ENCODE measurements at regions not wholly inside any gene's neighbourhood (a gene's known extent, or its start where the extent isn't known, plus 50 kb on each side); places are given as distances from the start of the nearest gene placed in this dataset.

DNA sequence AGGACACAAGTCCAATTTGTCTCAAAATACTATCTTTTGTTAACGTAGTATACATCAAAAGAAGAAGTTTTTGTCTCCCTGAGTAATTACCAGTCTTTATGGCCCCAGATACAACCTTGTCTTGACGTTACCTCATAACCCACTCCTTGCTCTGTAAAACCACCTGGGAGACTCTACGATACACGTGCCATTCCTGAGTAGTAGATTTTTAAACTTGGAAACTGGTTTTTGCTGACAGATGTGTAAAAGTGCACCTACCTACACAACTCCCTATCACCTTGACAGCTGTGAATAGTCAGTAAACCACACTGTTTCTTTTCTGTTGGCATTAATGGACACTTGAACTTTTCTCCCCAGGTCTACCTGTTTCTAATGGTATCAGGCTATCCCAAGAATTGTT, 51.7 kb upstream of the RARB start:
- ATAC-seq (no peak), DNase-seq (no peak)
- Histone ChIP-seq H3K4me1 (no peaks in the 10 kb centered on the region), H3K27ac (no peak overlapping the region), H3K9me3 (no peaks in the 10 kb centered on the region), H3K36me3 (no peaks in the 10 kb centered on the region), H3K27me3 (no peaks in the 10 kb centered on the region), H3K4me3 (no peak overlapping the region)
- TF ChIP-seq, protein P1, sequence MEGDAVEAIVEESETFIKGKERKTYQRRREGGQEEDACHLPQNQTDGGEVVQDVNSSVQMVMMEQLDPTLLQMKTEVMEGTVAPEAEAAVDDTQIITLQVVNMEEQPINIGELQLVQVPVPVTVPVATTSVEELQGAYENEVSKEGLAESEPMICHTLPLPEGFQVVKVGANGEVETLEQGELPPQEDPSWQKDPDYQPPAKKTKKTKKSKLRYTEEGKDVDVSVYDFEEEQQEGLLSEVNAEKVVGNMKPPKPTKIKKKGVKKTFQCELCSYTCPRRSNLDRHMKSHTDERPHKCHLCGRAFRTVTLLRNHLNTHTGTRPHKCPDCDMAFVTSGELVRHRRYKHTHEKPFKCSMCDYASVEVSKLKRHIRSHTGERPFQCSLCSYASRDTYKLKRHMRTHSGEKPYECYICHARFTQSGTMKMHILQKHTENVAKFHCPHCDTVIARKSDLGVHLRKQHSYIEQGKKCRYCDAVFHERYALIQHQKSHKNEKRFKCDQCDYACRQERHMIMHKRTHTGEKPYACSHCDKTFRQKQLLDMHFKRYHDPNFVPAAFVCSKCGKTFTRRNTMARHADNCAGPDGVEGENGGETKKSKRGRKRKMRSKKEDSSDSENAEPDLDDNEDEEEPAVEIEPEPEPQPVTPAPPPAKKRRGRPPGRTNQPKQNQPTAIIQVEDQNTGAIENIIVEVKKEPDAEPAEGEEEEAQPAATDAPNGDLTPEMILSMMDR (IDR thresholded peaks at IDR 0.05) = no peak
- no peak for TF ChIP-seq POLR2A (IDR thresholded peaks at IDR 0.05)
- WGBS (ENCODE audit: insufficient coverage, low coverage, low lambda C conversion rate, missing lambda C conversion rate) = 36% methylated on average over 4 of the region's 4 CpGs
- intact Hi-C loops (cut with DNase I) = no loop called here

DNA sequence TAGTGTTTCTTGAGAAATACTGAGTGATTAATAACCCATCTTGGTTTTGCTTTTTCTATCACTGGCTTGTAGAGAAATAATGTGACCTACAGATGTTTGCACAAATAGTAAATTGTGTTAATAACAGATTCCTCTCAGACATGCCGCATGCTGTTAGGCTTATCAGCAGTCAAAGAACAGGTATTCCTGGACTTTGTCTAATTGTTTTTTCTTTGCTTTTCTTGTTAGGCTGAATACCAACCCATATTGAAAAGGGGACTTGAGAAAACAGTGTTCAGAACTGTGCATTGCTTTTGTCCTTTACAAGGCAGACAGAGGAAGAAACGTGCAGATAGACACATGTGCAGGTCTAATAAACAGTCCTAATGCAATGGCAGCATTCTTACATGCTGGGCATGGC, 51.0 kb upstream of the RARB start:
- no peak for ATAC-seq
- no peaks in the 10 kb centered on the region for H3K27me3 ChIP-seq
- H3K27ac ChIP-seq = no peak overlapping the region
- intact Hi-C loops (cut with DNase I) = no loop called here
- no peak overlapping the region for H3K4me3 ChIP-seq
- TF ChIP-seq, protein P1 (IDR thresholded peaks at IDR 0.05) = no peak
- no peak for TF ChIP-seq POLR2A (IDR thresholded peaks at IDR 0.05)
- WGBS (ENCODE audit: insufficient coverage, low coverage, low lambda C conversion rate, missing lambda C conversion rate) = 67% methylated on average over 2 of the region's 2 CpGs
- no peak for DNase-seq
- no peaks in the 10 kb centered on the region for H3K36me3 ChIP-seq
- H3K9me3 ChIP-seq = no peaks in the 10 kb centered on the region
- no peaks in the 10 kb centered on the region for H3K4me1 ChIP-seq

Small RNAs in the stretch of these regions (small RNA-seq; reads per million reads assigned to genes)
- gene RN7SL216P (0 reads per million in 2 experiments), gene RNA5SP125 (0 reads per million in 2 experiments), gene RNA5SP126 (0 to 0.26 reads per million in 2 experiments)

Data from right lobe of liver (tissue), 6 donors.